ENCODE measurements at regions not wholly inside any gene's neighbourhood (a gene's known extent, or its start where the extent isn't known, plus 50 kb on each side); places are given as distances from the start of the nearest gene placed in this dataset.

- TF ChIP-seq CTCF (IDR thresholded peaks at IDR 0.05) (no peak), YY1 (IDR thresholded peaks at IDR 0.05; ENCODE audit: low read depth) (no peak), JUND (IDR thresholded peaks at IDR 0.05) (no peak)
Measured at GRCh38 chr3:21936207-21936606, 185.2 kb upstream of the ZNF385D start.

All from SK-N-SH (cell line).